HEK293 (cell line): ENCODE measurements at regions not wholly inside any gene's neighbourhood (a gene's known extent, or its start where the extent isn't known, plus 50 kb on each side); places are given as distances from the start of the nearest gene placed in this dataset.

Experiments
- CTCF ChIA-PET: fragments of 350-600 bp; formaldehyde crosslinking; extraction: SDS; loops from one replicate; lab custom pipeline; 2021; ENCODE audit warnings: antibody characterized with exemption; lab: Yijun Ruan, JAX
- POLR2A ChIA-PET: fragments of 300-600 bp; formaldehyde crosslinking; extraction: SDS; loops from one replicate; lab custom pipeline; 2020; ENCODE audit warnings: antibody characterized with exemption, inconsistent platforms; lab: Yijun Ruan, JAX
- H3K27ac ChIP-seq: fragments of 200-500 bp; sonication (Bioruptor generic); 2 replicates; pipeline ENCODE4 v1.5.1; 2014; ENCODE audit warnings: low read depth, low read length, control low read depth, inconsistent platforms; ENCODE audit errors: extremely low read depth
- H3K36me3 ChIP-seq, 2 experiments: fragments of 200-500 bp in 1 of 2; sonication (Bioruptor generic) in 1 of 2; 1 replicate in 1 of 2; 2 replicates in 1 of 2; pipeline ENCODE4 v1.5.1; 2014 to 2017; ENCODE audit warnings: inconsistent platforms in 2 of 2, low read length in 2 of 2; ENCODE audit not compliant: control insufficient read depth in 2 of 2, insufficient read depth in 1 of 2
- H3K4me1 ChIP-seq: fragments of 200-500 bp; sonication (Bioruptor generic); 2 replicates; pipeline ENCODE4 v1.5.1; 2014; ENCODE audit warnings: mild to moderate bottlenecking, low read length, inconsistent platforms; ENCODE audit not compliant: control insufficient read depth, insufficient read depth
- H3K4me3 ChIP-seq: 2 replicates; pipeline ENCODE4 v1.5.1; 2011; ENCODE audit warnings: low read depth, mild to moderate bottlenecking, control low read depth, low read length, moderate library complexity
- H3K9me3 ChIP-seq: fragments of 200-500 bp; sonication (Bioruptor generic); 2 replicates; pipeline ENCODE4 v1.5.1; 2014; ENCODE audit warnings: low read depth, low read length, inconsistent platforms; ENCODE audit not compliant: control insufficient read depth, insufficient read depth
- EGR2 ChIP-seq: fragments of 450-650 bp; formaldehyde crosslinking; IDR thresholded peaks from 2 replicates; pipeline ENCODE4 v1.5.1; 2016; ENCODE audit warnings: low read depth, missing biosample characterization, missing genetic modification characterization
- ELK4 ChIP-seq: IDR thresholded peaks from 2 replicates; pipeline ENCODE4 v1.6.1; 2011; ENCODE audit warnings: mild to moderate bottlenecking, low read depth, low read length, borderline replicate concordance
- GLIS1 ChIP-seq: fragments of 450-650 bp; formaldehyde crosslinking; IDR thresholded peaks from 2 replicates; pipeline ENCODE4 v1.5.1; 2016; ENCODE audit warnings: missing biosample characterization, missing genetic modification characterization
- HIC1 ChIP-seq: fragments of 450-650 bp; formaldehyde crosslinking; IDR thresholded peaks from 2 replicates; pipeline ENCODE4 v1.5.1; 2016; ENCODE audit warnings: missing biosample characterization, missing genetic modification characterization
- PRDM2 ChIP-seq: fragments of 450-650 bp; formaldehyde crosslinking; IDR thresholded peaks from 2 replicates; pipeline ENCODE4 v1.5.1; 2016; ENCODE audit warnings: missing biosample characterization, missing genetic modification characterization, borderline replicate concordance
- PRDM4 ChIP-seq: fragments of 450-650 bp; formaldehyde crosslinking; IDR thresholded peaks from 2 replicates; pipeline ENCODE4 v1.5.1; 2017; ENCODE audit warnings: missing biosample characterization, missing genetic modification characterization
- TCF7L2 ChIP-seq: IDR thresholded peaks from 2 replicates; pipeline ENCODE4 v1.6.1; 2011; ENCODE audit warnings: low read depth, mild to moderate bottlenecking, inconsistent platforms, low read length, moderate library complexity, borderline replicate concordance
- ZBTB8A ChIP-seq: fragments of 450-650 bp; formaldehyde crosslinking; IDR thresholded peaks from 2 replicates; pipeline ENCODE4 v1.5.1; 2016; ENCODE audit warnings: missing biosample characterization, missing genetic modification characterization
- ZNF140 ChIP-seq: fragments of 450-650 bp; formaldehyde crosslinking; IDR thresholded peaks from 2 replicates; pipeline ENCODE4 v1.5.1; 2016; ENCODE audit warnings: missing biosample characterization, missing genetic modification characterization
- ZNF146 ChIP-seq: fragments of 450-650 bp; formaldehyde crosslinking; IDR thresholded peaks from 2 replicates; pipeline ENCODE4 v1.5.1; 2016; ENCODE audit warnings: missing biosample characterization, missing genetic modification characterization
- ZNF16 ChIP-seq: fragments of 450-650 bp; formaldehyde crosslinking; IDR thresholded peaks from 2 replicates; pipeline ENCODE4 v1.5.1; 2016; ENCODE audit warnings: low read depth, missing biosample characterization, missing genetic modification characterization
- ZNF19 ChIP-seq: fragments of 450-650 bp; formaldehyde crosslinking; IDR thresholded peaks from 2 replicates; pipeline ENCODE4; 2016; ENCODE audit warnings: missing biosample characterization, missing genetic modification characterization, low read depth
- ZNF324 ChIP-seq: fragments of 450-650 bp; formaldehyde crosslinking; IDR thresholded peaks from 2 replicates; pipeline ENCODE4 v1.5.1; 2016; ENCODE audit warnings: missing biosample characterization, missing genetic modification characterization
- ZNF488 ChIP-seq: fragments of 450-650 bp; formaldehyde crosslinking; IDR thresholded peaks from 2 replicates; pipeline ENCODE4 v1.5.1; 2016; ENCODE audit warnings: missing biosample characterization, missing genetic modification characterization
- ZNF521 ChIP-seq: fragments of 450-650 bp; formaldehyde crosslinking; IDR thresholded peaks from 2 replicates; pipeline ENCODE4 v1.5.1; 2017; ENCODE audit warnings: missing biosample characterization, mild to moderate bottlenecking, missing genetic modification characterization
- ZNF596 ChIP-seq: fragments of 450-650 bp; IDR thresholded peaks from 2 replicates; pipeline ENCODE4 v1.5.0; 2018; ENCODE audit warnings: missing biosample characterization, mild to moderate bottlenecking, missing genetic modification characterization, moderate library complexity
- ZNF626 ChIP-seq: fragments of 450-650 bp; sonication (Bioruptor Pico); formaldehyde crosslinking; IDR thresholded peaks from 2 replicates; pipeline ENCODE4 v1.5.1; 2018; ENCODE audit warnings: missing biosample characterization, missing genetic modification characterization, inconsistent platforms
- ZNF776 ChIP-seq: fragments of 450-650 bp; formaldehyde crosslinking; IDR thresholded peaks from 2 replicates; pipeline ENCODE4 v1.5.0; 2017; ENCODE audit warnings: missing biosample characterization, missing genetic modification characterization, borderline replicate concordance
- ZNF830 ChIP-seq: fragments of 450-650 bp; IDR thresholded peaks from 2 replicates; pipeline ENCODE4 v1.5.0; 2018; ENCODE audit warnings: missing biosample characterization, missing genetic modification characterization, low read depth, mild to moderate bottlenecking, moderate library complexity

GRCh38 chr1:169052727-169053126, 53.8 kb upstream of the ATP1B1 start (continued):
- TF ChIP-seq PRDM2 (tag by site-specific recombination) (no peak), ZNF626 (tag by site-specific recombination) (no peak), EGR2 (tag by site-specific recombination) (no peak)

GRCh38 chr1:169053196-169053595, 53.3 kb upstream of the ATP1B1 start:
- ChIA-PET POLR2A (no interaction called here), CTCF (no interaction called here)
- TF ChIP-seq GLIS1 (tag by site-specific recombination): no peak
- TF ChIP-seq HIC1: no peak
- no peak for TF ChIP-seq ZNF140 (tag by site-specific recombination)
- no peak for TF ChIP-seq ZNF488 (tag by site-specific recombination)
- TF ChIP-seq ELK4: no peak
- TF ChIP-seq ZNF19: no peak
- no peak for TF ChIP-seq ZNF521
- TF ChIP-seq ZNF776 (tag by site-specific recombination): no peak
- TF ChIP-seq ZBTB8A (tag by site-specific recombination): no peak
- no peak for TF ChIP-seq ZNF596
- no peak for TF ChIP-seq ZNF16
- TF ChIP-seq PRDM4 (tag by site-specific recombination): no peak
- TF ChIP-seq ZNF830 (tag by site-specific recombination): no peak
- no peak for TF ChIP-seq ZNF146 (tag by site-specific recombination)
- TF ChIP-seq TCF7L2: no peak
- TF ChIP-seq ZNF324: no peak
- no peaks in the 10 kb centered on the region for H3K36me3 ChIP-seq
- no peak overlapping the region for H3K27ac ChIP-seq
- no peaks in the 10 kb centered on the region for H3K4me1 ChIP-seq
- no peak overlapping the region for H3K4me3 ChIP-seq
- no peaks in the 10 kb centered on the region for H3K9me3 ChIP-seq
